Activated T-helper 17 cell treated with anti-CD3 and anti-CD28 coated beads, Interleukin-2, amount 50 U/mL, for 72 hours (primary cell): ENCODE measurements at regions not wholly inside any gene's neighbourhood (a gene's known extent, or its start where the extent isn't known, plus 50 kb on each side); places are given as distances from the start of the nearest gene placed in this dataset.

Source experiments
- ATAC-seq: fragments of 150-1000 bp; cut with Tn5 transposase; replicated peaks from 2 replicates; pipeline ENCODE4 v1.10.0; 2021; ENCODE audit warnings: mild to moderate bottlenecking, moderate library complexity
- H3K27ac Mint-ChIP-seq: one replicate; pipeline ENCODE4 v1.8.0; 2022; ENCODE audit warnings: mixed read lengths
- H3K27me3 Mint-ChIP-seq: one replicate; pipeline ENCODE4 v1.8.0; 2022; ENCODE audit warnings: mixed read lengths
- H3K36me3 Mint-ChIP-seq: one replicate; pipeline ENCODE4 v1.8.0; 2022; ENCODE audit warnings: low read depth, mild to moderate bottlenecking, mixed read lengths
- H3K4me1 Mint-ChIP-seq: one replicate; pipeline ENCODE4 v1.8.0; 2022; ENCODE audit warnings: mixed read lengths
- H3K4me3 Mint-ChIP-seq: one replicate; pipeline ENCODE4 v1.8.0; 2022; ENCODE audit warnings: mild to moderate bottlenecking, mixed read lengths
- H3K9me3 Mint-ChIP-seq: one replicate; pipeline ENCODE4 v1.8.0; 2022; ENCODE audit warnings: mixed read lengths

GRCh38 chr6:71724456-71725125 lies 161.8 kb upstream of the RIMS1 start:
- H3K27me3 Mint-ChIP-seq = no peaks in the 10 kb centered on the region
- H3K4me3 Mint-ChIP-seq = no peak overlapping the region
- H3K4me1 Mint-ChIP-seq = no peaks in the 10 kb centered on the region
- no peak for ATAC-seq
- peaks cover 3% of the 10 kb centered on the region for H3K9me3 Mint-ChIP-seq
- H3K27ac Mint-ChIP-seq = no peak overlapping the region
- H3K36me3 Mint-ChIP-seq = no peaks in the 10 kb centered on the region

- no peak for ATAC-seq
- Mint-ChIP-seq H3K4me3 (no peak overlapping the region), H3K27ac (no peak overlapping the region), H3K27me3 (no peaks in the 10 kb centered on the region), H3K4me1 (no peaks in the 10 kb centered on the region), H3K36me3 (no peaks in the 10 kb centered on the region), H3K9me3 (peaks cover 3% of the 10 kb centered on the region)
Measured at GRCh38 chr6:71725126-71725470, 161.3 kb upstream of the RIMS1 start.

- Mint-ChIP-seq H3K4me1 (no peaks in the 10 kb centered on the region), H3K9me3 (peaks cover 3% of the 10 kb centered on the region), H3K27me3 (no peaks in the 10 kb centered on the region), H3K4me3 (no peak overlapping the region), H3K27ac (no peak overlapping the region), H3K36me3 (no peaks in the 10 kb centered on the region)
- no peak for ATAC-seq
Measured at GRCh38 chr6:71726121-71726520, 160.2 kb upstream of the RIMS1 start.

- Mint-ChIP-seq H3K9me3 (peaks cover 3% of the 10 kb centered on the region), H3K27ac (no peak overlapping the region), H3K36me3 (no peaks in the 10 kb centered on the region), H3K27me3 (no peaks in the 10 kb centered on the region), H3K4me1 (no peaks in the 10 kb centered on the region), H3K4me3 (no peak overlapping the region)
- no peak for ATAC-seq
Measured at GRCh38 chr6:71727632-71728294, 158.6 kb upstream of the RIMS1 start.

- no peak for ATAC-seq
- H3K27me3 Mint-ChIP-seq = no peaks in the 10 kb centered on the region
- H3K27ac Mint-ChIP-seq = no peak overlapping the region
- H3K4me1 Mint-ChIP-seq = no peaks in the 10 kb centered on the region
- H3K4me3 Mint-ChIP-seq = no peak overlapping the region
- H3K9me3 Mint-ChIP-seq = peaks cover 3% of the 10 kb centered on the region
- H3K36me3 Mint-ChIP-seq = no peaks in the 10 kb centered on the region
Measured at GRCh38 chr6:71730284-71730683, 156.1 kb upstream of the RIMS1 start.

- no peaks in the 10 kb centered on the region for H3K9me3 Mint-ChIP-seq
Measured at GRCh38 chr6:71733970-71734899, 152.1 kb upstream of the RIMS1 start.

GRCh38 chr6:71737953-71738352 lies 148.4 kb upstream of the RIMS1 start:
- Mint-ChIP-seq H3K9me3 (peaks cover 4% of the 10 kb centered on the region), H3K27ac (no peak overlapping the region), H3K36me3 (no peaks in the 10 kb centered on the region), H3K4me3 (no peak overlapping the region), H3K27me3 (no peaks in the 10 kb centered on the region), H3K4me1 (no peaks in the 10 kb centered on the region)
- no peak for ATAC-seq

More at GRCh38 chr6:71733970-71734899, 152.1 kb upstream of the RIMS1 start:
- ATAC-seq = no peak
- H3K27ac Mint-ChIP-seq = no peak overlapping the region
- no peaks in the 10 kb centered on the region for H3K27me3 Mint-ChIP-seq
- no peaks in the 10 kb centered on the region for H3K4me1 Mint-ChIP-seq
- H3K4me3 Mint-ChIP-seq = no peak overlapping the region
- H3K36me3 Mint-ChIP-seq = no peaks in the 10 kb centered on the region

GRCh38 chr6:71745525-71745924 lies 140.8 kb upstream of the RIMS1 start:
- H3K27me3 Mint-ChIP-seq = no peaks in the 10 kb centered on the region
- no peaks in the 10 kb centered on the region for H3K36me3 Mint-ChIP-seq
- H3K4me1 Mint-ChIP-seq = no peaks in the 10 kb centered on the region
- no peak overlapping the region for H3K4me3 Mint-ChIP-seq
- no peak for ATAC-seq
- no peaks in the 10 kb centered on the region for H3K9me3 Mint-ChIP-seq
- no peak overlapping the region for H3K27ac Mint-ChIP-seq

- Mint-ChIP-seq H3K4me1 (no peaks in the 10 kb centered on the region), H3K27ac (no peak overlapping the region), H3K36me3 (no peaks in the 10 kb centered on the region), H3K27me3 (no peaks in the 10 kb centered on the region), H3K9me3 (peaks cover 7% of the 10 kb centered on the region), H3K4me3 (no peak overlapping the region)
- no peak for ATAC-seq
Measured at GRCh38 chr6:71766146-71766760, 120.1 kb upstream of the RIMS1 start.

GRCh38 chr6:71766796-71767195 lies 119.6 kb upstream of the RIMS1 start:
- no peak for ATAC-seq
- H3K27me3 Mint-ChIP-seq = no peaks in the 10 kb centered on the region
- no peaks in the 10 kb centered on the region for H3K4me1 Mint-ChIP-seq
- H3K27ac Mint-ChIP-seq = no peak overlapping the region
- H3K4me3 Mint-ChIP-seq = no peak overlapping the region
- no peaks in the 10 kb centered on the region for H3K36me3 Mint-ChIP-seq
- H3K9me3 Mint-ChIP-seq = peaks cover 13% of the 10 kb centered on the region

GRCh38 chr6:71768356-71768755 lies 118.0 kb upstream of the RIMS1 start:
- H3K27ac Mint-ChIP-seq = no peak overlapping the region
- no peaks in the 10 kb centered on the region for H3K36me3 Mint-ChIP-seq
- peaks cover 16% of the 10 kb centered on the region for H3K9me3 Mint-ChIP-seq
- no peak overlapping the region for H3K4me3 Mint-ChIP-seq
- no peaks in the 10 kb centered on the region for H3K27me3 Mint-ChIP-seq
- ATAC-seq = no peak
- no peaks in the 10 kb centered on the region for H3K4me1 Mint-ChIP-seq

- ATAC-seq = no peak
- peaks cover 29% of the 10 kb centered on the region for H3K9me3 Mint-ChIP-seq
- H3K4me1 Mint-ChIP-seq = no peaks in the 10 kb centered on the region
- H3K4me3 Mint-ChIP-seq = no peak overlapping the region
- no peaks in the 10 kb centered on the region for H3K36me3 Mint-ChIP-seq
- no peak overlapping the region for H3K27ac Mint-ChIP-seq
- no peaks in the 10 kb centered on the region for H3K27me3 Mint-ChIP-seq
Measured at GRCh38 chr6:71808865-71809264, 77.5 kb upstream of the RIMS1 start.

GRCh38 chr6:71810880-71811279 lies 75.5 kb upstream of the RIMS1 start:
- no peaks in the 10 kb centered on the region for H3K27me3 Mint-ChIP-seq
- no peak overlapping the region for H3K27ac Mint-ChIP-seq
- no peak overlapping the region for H3K4me3 Mint-ChIP-seq
- no peaks in the 10 kb centered on the region for H3K4me1 Mint-ChIP-seq
- no peak for ATAC-seq
- no peaks in the 10 kb centered on the region for H3K36me3 Mint-ChIP-seq
- peaks cover 25% of the 10 kb centered on the region for H3K9me3 Mint-ChIP-seq

- no peak overlapping the region for H3K27ac Mint-ChIP-seq
- H3K9me3 Mint-ChIP-seq = peaks cover 6% of the 10 kb centered on the region
- H3K4me3 Mint-ChIP-seq = no peak overlapping the region
- H3K4me1 Mint-ChIP-seq = no peaks in the 10 kb centered on the region
- H3K36me3 Mint-ChIP-seq = no peaks in the 10 kb centered on the region
- no peak for ATAC-seq
- H3K27me3 Mint-ChIP-seq = no peaks in the 10 kb centered on the region
Measured at GRCh38 chr6:71822625-71823024, 63.7 kb upstream of the RIMS1 start.
